Breast epithelium (tissue), 3 donors: ENCODE measurements at regions not wholly inside any gene's neighbourhood (a gene's known extent, or its start where the extent isn't known, plus 50 kb on each side); places are given as distances from the start of the nearest gene placed in this dataset.

Experiments
- POLR2A ChIP-seq: fragments of 450-650 bp; IDR thresholded peaks from one replicate; pipeline ENCODE4 v1.6.1; 2016; ENCODE audit warnings: antibody characterized with exemption, mild to moderate bottlenecking, moderate library complexity
- TF ChIP-seq, protein P1 (sequence below), 3 donors: fragments of 450-650 bp; IDR thresholded peaks; one replicate each; pipeline ENCODE4 v1.5.1; 2016 to 2017; ENCODE audit warnings: antibody characterized with exemption in 3 of 3, mild to moderate bottlenecking in 3 of 3, moderate library complexity in 3 of 3

DNA sequence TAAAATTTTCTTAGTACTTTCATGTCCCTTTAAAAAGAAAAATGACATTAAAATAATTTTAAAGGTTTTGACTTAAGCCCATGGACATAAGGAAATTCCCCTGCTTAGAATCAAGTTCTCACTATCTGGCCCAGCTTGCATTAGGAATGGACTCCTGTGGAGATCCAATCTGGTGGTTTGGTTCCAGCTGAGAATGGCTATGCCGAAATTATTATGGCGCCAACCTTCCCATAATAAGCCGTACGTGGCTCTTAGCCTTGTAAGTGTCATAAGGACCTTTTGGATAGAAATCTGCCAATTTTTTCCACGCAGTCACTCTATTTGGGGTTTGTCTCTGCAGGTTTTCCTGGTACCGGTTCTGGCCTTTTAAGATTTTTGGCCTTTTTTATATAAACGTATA is 262.1 kb upstream of the MAF start:
- TF ChIP-seq, protein P1, sequence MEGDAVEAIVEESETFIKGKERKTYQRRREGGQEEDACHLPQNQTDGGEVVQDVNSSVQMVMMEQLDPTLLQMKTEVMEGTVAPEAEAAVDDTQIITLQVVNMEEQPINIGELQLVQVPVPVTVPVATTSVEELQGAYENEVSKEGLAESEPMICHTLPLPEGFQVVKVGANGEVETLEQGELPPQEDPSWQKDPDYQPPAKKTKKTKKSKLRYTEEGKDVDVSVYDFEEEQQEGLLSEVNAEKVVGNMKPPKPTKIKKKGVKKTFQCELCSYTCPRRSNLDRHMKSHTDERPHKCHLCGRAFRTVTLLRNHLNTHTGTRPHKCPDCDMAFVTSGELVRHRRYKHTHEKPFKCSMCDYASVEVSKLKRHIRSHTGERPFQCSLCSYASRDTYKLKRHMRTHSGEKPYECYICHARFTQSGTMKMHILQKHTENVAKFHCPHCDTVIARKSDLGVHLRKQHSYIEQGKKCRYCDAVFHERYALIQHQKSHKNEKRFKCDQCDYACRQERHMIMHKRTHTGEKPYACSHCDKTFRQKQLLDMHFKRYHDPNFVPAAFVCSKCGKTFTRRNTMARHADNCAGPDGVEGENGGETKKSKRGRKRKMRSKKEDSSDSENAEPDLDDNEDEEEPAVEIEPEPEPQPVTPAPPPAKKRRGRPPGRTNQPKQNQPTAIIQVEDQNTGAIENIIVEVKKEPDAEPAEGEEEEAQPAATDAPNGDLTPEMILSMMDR (IDR thresholded peaks at IDR 0.05), result no peak
- no peak for TF ChIP-seq POLR2A
